PC-9 (cell line): ENCODE measurements at regions not wholly inside any gene's neighbourhood (a gene's known extent, or its start where the extent isn't known, plus 50 kb on each side); places are given as distances from the start of the nearest gene placed in this dataset.

Experiments
- BruUV-seq: library from RNA; stranded (reverse); fragments of 400-500 nt; replicated peaks from 2 replicates; lab custom pipeline; 2021; lab: Mats Ljungman, UMichigan
- CTCF ChIA-PET: fragments of 300-600 bp; sonication (Branson Sonifier 250); formaldehyde crosslinking; loops from one replicate; lab custom pipeline; 2022; ENCODE audit warnings: antibody characterized with exemption; lab: Charles Lee
- POLR2A ChIA-PET: fragments of 300-600 bp; sonication (Branson Sonifier 250); formaldehyde crosslinking; loops from one replicate; lab custom pipeline; 2022; ENCODE audit warnings: antibody characterized with exemption; ENCODE audit not compliant: unreplicated experiment; lab: Charles Lee
- DNase-seq, 2 experiments: peaks; one replicate each; pipeline versions ENCODE4 v3.0.0 to v3.0.0-alpha.2; 2015 to 2022; ENCODE audit warnings: mixed read lengths in 1 of 2
- H2AFZ ChIP-seq: fragments of 200-600 bp; sonication (generic); 2 replicates; pipeline ENCODE4 v1.8.1; 2017; ENCODE audit warnings: antibody characterized with exemption
- H3F3A ChIP-seq: fragments of 200-600 bp; sonication (generic); 2 replicates; pipeline ENCODE4 v1.8.1; 2017; ENCODE audit warnings: antibody characterized with exemption, mild to moderate bottlenecking, low read depth; ENCODE audit not compliant: insufficient read depth
- H3K27ac ChIP-seq: fragments of 200-600 bp; sonication (generic); 2 replicates; pipeline ENCODE4 v1.6.1; 2016; ENCODE audit warnings: mixed run types
- H3K27me3 ChIP-seq: fragments of 200-600 bp; sonication (generic); 2 replicates; pipeline ENCODE4 v1.6.1; 2016; ENCODE audit warnings: low read depth, mixed run types; ENCODE audit not compliant: insufficient read depth
- H3K36me3 ChIP-seq: fragments of 200-600 bp; sonication (generic); 2 replicates; pipeline ENCODE4 v1.6.1; 2016; ENCODE audit warnings: low read depth, mixed run types
- H3K4me1 ChIP-seq: fragments of 200-600 bp; sonication (generic); replicated peaks from 2 replicates; pipeline ENCODE4 v1.6.1; 2016; ENCODE audit warnings: mixed run types; ENCODE audit not compliant: insufficient read depth
- H3K4me2 ChIP-seq: fragments of 200-600 bp; sonication (generic); 2 replicates; pipeline ENCODE4 v1.6.1; 2017; ENCODE audit warnings: mixed run types
- H3K4me3 ChIP-seq: fragments of 200-600 bp; sonication (generic); 2 replicates; pipeline ENCODE4 v1.6.1; 2016; ENCODE audit warnings: mixed run types
- H3K79me2 ChIP-seq: fragments of 200-600 bp; sonication (generic); 2 replicates; pipeline ENCODE4 v1.6.1; 2017; ENCODE audit warnings: low read depth, mixed run types
- H3K9me2 ChIP-seq: fragments of 200-600 bp; sonication (generic); 2 replicates; pipeline ENCODE4 v1.8.1; 2017; ENCODE audit warnings: mild to moderate bottlenecking; ENCODE audit not compliant: insufficient read depth
- H3K9me3 ChIP-seq: fragments of 200-600 bp; sonication (generic); 2 replicates; pipeline ENCODE4 v1.8.1; 2016; ENCODE audit warnings: low read depth; ENCODE audit not compliant: insufficient read depth
- H4K20me1 ChIP-seq: fragments of 200-600 bp; sonication (generic); 2 replicates; pipeline ENCODE4 v1.8.1; 2017; ENCODE audit not compliant: insufficient read depth
- EZH2 ChIP-seq: fragments of 200-600 bp; sonication (generic); IDR thresholded peaks from 2 replicates; pipeline ENCODE4 v1.8.0; 2017; ENCODE audit warnings: antibody characterized with exemption, low read depth
- intact Hi-C: fragments of 100-400 bp; cut with micrococcal nuclease; formaldehyde crosslinking; loops from one replicate; pipeline ENCODE4 v1.10.0; 2022; ENCODE audit not compliant: unreplicated experiment
- TF ChIP-seq, protein P1 (sequence below): fragments of 200-600 bp; sonication (generic); conservative IDR thresholded peaks from 2 replicates; pipeline ENCODE4 v1.6.1; 2017; ENCODE audit warnings: mixed run types, antibody characterized with exemption, mild to moderate bottlenecking, moderate library complexity

DNA sequence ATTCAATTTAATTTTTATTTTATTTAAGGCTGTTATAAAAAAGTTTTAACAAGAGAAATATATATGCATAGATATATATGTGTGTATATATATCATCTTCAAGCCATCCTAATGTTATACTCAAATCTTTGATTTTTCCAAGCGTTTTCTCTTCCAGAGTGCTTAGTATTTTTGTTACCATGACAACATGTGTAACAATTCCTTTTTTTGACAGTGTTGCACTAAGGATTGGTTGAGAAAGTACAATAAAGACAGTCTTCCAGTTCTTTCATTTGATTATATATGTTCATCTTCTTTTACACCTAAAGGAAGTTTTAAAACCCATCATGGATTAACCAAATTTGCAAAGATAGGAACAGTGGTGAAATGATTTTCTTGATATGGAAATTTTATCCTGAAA, 171.7 kb downstream of the KLF6 start:
- no peaks in the 10 kb centered on the region for H3K36me3 ChIP-seq
- H3K27me3 ChIP-seq = no peaks in the 10 kb centered on the region
- H3K27ac ChIP-seq = no peak overlapping the region
- ChIA-PET POLR2A (no interaction called here), CTCF (no interaction called here)
- no peaks in the 10 kb centered on the region for H3K79me2 ChIP-seq
- BruUV-seq = no TSS peak
- H4K20me1 ChIP-seq = no peaks in the 10 kb centered on the region
- H3F3A ChIP-seq = no peaks in the 10 kb centered on the region; the same call in 1 of the 2 replicates
- no peak overlapping the region for H3K4me3 ChIP-seq
- no peak overlapping the region for H2AFZ ChIP-seq
- H3K4me2 ChIP-seq = no peak overlapping the region
- no peak for DNase-seq
- intact Hi-C loops = no loop called here
- H3K9me3 ChIP-seq = peaks cover 7% of the 10 kb centered on the region
- H3K9me2 ChIP-seq = no peaks in the 10 kb centered on the region; the same call in 1 of the 2 replicates
- TF ChIP-seq, protein P1, sequence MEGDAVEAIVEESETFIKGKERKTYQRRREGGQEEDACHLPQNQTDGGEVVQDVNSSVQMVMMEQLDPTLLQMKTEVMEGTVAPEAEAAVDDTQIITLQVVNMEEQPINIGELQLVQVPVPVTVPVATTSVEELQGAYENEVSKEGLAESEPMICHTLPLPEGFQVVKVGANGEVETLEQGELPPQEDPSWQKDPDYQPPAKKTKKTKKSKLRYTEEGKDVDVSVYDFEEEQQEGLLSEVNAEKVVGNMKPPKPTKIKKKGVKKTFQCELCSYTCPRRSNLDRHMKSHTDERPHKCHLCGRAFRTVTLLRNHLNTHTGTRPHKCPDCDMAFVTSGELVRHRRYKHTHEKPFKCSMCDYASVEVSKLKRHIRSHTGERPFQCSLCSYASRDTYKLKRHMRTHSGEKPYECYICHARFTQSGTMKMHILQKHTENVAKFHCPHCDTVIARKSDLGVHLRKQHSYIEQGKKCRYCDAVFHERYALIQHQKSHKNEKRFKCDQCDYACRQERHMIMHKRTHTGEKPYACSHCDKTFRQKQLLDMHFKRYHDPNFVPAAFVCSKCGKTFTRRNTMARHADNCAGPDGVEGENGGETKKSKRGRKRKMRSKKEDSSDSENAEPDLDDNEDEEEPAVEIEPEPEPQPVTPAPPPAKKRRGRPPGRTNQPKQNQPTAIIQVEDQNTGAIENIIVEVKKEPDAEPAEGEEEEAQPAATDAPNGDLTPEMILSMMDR = no peak
- no peaks in the 10 kb centered on the region for H3K4me1 ChIP-seq

DNA sequence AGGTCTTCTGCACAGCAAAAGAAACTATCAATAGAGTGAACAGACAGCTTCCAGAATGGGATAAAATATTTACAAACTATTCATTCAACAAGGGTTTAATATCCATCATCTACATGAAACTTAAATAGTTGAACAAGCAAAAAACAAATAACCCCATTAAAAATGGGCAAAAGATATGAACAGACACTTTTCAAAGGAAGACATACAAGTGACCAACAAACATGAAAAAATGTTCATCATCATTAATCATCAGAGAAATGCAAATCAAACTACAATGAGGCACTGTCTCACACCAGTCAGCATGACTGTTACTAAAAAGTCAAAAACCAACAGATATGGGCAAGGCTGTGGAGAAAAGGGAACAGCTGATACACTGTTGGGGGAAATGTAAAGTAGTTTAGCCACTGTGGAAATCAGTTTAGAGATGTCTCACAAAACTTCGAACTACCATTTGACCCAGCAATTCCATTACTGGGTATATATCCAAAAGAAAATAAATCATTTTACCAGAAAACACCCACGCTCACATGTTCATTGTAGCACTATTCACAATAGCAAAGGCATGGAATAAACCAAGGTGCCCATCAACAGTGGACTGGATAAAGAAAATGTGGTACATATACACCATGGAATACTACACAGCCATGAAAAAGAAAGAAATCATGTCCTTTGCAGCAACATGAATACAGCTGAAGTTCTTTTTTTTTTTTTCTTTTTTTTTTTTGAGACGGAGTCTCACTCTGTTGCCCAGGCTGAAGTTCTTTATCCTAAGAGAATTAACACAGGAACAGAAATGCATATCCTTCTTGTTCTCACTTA, 172.6 kb downstream of the KLF6 start:
- CTCF ChIA-PET = no interaction called here
- H3K79me2 ChIP-seq = no peaks in the 10 kb centered on the region
- no TSS peak for BruUV-seq

DNA sequence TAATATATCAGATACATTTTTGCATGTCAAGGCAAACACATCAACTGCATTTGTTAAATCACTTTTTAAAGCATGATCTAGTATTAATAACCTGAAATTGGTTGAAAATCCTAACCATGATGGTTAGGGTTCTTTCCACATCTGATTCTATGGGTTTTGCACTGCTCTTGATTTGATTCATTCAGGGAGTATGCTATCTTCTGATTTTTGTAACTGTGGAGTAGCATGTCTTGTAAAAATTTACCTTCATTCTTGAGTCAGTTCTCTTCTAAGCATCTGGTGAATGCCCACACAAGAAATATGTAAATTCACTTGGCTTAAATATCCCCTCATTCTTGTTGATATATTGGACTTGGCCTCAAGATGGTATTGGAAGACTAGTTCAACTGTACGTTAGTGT, 178.7 kb downstream of the KLF6 start:
- H3K4me1 ChIP-seq = no peaks in the 10 kb centered on the region
- H4K20me1 ChIP-seq = no peaks in the 10 kb centered on the region
- intact Hi-C loops = no loop called here
- H3K27ac ChIP-seq = no peak overlapping the region
- no peak overlapping the region for H2AFZ ChIP-seq
- H3K4me2 ChIP-seq = no peak overlapping the region
- ChIA-PET CTCF (no interaction called here), POLR2A (no interaction called here)
- no peak for TF ChIP-seq EZH2
- TF ChIP-seq, protein P1 = no peak
- DNase-seq = no peak
- H3K79me2 ChIP-seq = no peaks in the 10 kb centered on the region
- no peaks in the 10 kb centered on the region for H3K36me3 ChIP-seq
- H3K9me2 ChIP-seq = no peaks in the 10 kb centered on the region
- no peaks in the 10 kb centered on the region for H3K27me3 ChIP-seq
- no TSS peak for BruUV-seq
- H3F3A ChIP-seq = no peaks in the 10 kb centered on the region
- H3K9me3 ChIP-seq = peaks cover 11% of the 10 kb centered on the region
- no peak overlapping the region for H3K4me3 ChIP-seq

More for the DNA sequence above, 172.6 kb downstream of the KLF6 start:
- Histone ChIP-seq H3K9me2 (no peaks in the 10 kb centered on the region; the same call in 1 of the 2 replicates), H3K27ac (no peak overlapping the region), H3K4me1 (no peaks in the 10 kb centered on the region), H3K4me2 (no peak overlapping the region), H3K4me3 (no peak overlapping the region), H4K20me1 (no peaks in the 10 kb centered on the region), H3K36me3 (no peaks in the 10 kb centered on the region), H3K27me3 (no peaks in the 10 kb centered on the region), H3K9me3 (peaks cover 11% of the 10 kb centered on the region), H3F3A (no peaks in the 10 kb centered on the region; the same call in 1 of the 2 replicates), H2AFZ (no peak overlapping the region)
- DNase-seq = no peak
- TF ChIP-seq, protein P1 = no peak
- no peak for TF ChIP-seq EZH2
- POLR2A ChIA-PET = interaction anchor here (0.6 kb wide), 1 partner anchor 117 kb away, joined by 3 read pairs; no protein-coding TSS in a partner anchor
- intact Hi-C loops = no loop called here
